HCT116 (cell line): ENCODE measurements at regions not wholly inside any gene's neighbourhood (a gene's known extent, or its start where the extent isn't known, plus 50 kb on each side); places are given as distances from the start of the nearest gene placed in this dataset.

Source experiments
- ATAC-seq: fragments of 200-7000 bp; cut with Tn5 transposase; 2 replicates; pipeline ENCODE4 v1.9.1; 2020; ENCODE audit warnings: mild to moderate bottlenecking, moderate library complexity
- BruUV-seq: library from RNA; stranded (reverse); fragments of 400-500 nt; replicated peaks from 2 replicates; lab custom pipeline; 2021; lab: Mats Ljungman, UMichigan
- CTCF ChIA-PET: fragments of 300-600 bp; sonication (Branson Sonifier 250); formaldehyde crosslinking; loops from one replicate; lab custom pipeline; 2021; ENCODE audit warnings: antibody characterized with exemption; lab: Charles Lee
- POLR2A ChIA-PET: fragments of 300-600, 350-600 bp; sonication (Branson Sonifier 250); formaldehyde crosslinking; loops from one replicate; lab custom pipeline; 2021; ENCODE audit warnings: antibody characterized with exemption; lab: Charles Lee
- RAD21 ChIA-PET, 2 experiments: fragments of 300-600 bp; sonication (Branson Sonifier 250); formaldehyde crosslinking; loops; one replicate each; lab custom pipeline; 2023; ENCODE audit warnings: low total read pairs in 2 of 2; ENCODE audit not compliant: uncharacterized antibody in 2 of 2, unreplicated experiment in 2 of 2, low non-redundant PET in 1 of 2; lab: Charles Lee
- DNase-seq: peaks from one replicate; pipeline ENCODE4 v3.0.0-alpha.2; 2010; ENCODE audit warnings: low read depth, low spot score
- H2AFZ ChIP-seq: fragments of 200-600 bp; shearing (Covaris generic), sonication (generic); 2 replicates; pipeline ENCODE4 v1.6.1; 2017; ENCODE audit warnings: low read depth, mixed run types, mixed read lengths, antibody characterized with exemption, low read length; ENCODE audit not compliant: poor library complexity, severe bottlenecking
- H3K27ac ChIP-seq: 2 replicates; pipeline ENCODE4 v1.5.1; 2012; ENCODE audit warnings: low read depth, low read length
- H3K27me3 ChIP-seq: fragments of 200-600 bp; sonication (generic); 2 replicates; pipeline ENCODE4 v1.6.1; 2016; ENCODE audit warnings: mixed run types, low read length, mixed read lengths; ENCODE audit not compliant: insufficient read depth
- H3K36me3 ChIP-seq, 2 experiments: fragments of 200-500 bp in 1 of 2; fragments of 200-600 bp in 1 of 2; sonication (Bioruptor generic) in 1 of 2; sonication (generic) in 1 of 2; 2 replicates each; pipeline versions ENCODE4 v1.5.1 to v1.6.1; 2014 to 2016; ENCODE audit warnings: low read length in 2 of 2, inconsistent platforms in 1 of 2, mixed read lengths in 1 of 2, mixed run types in 1 of 2; ENCODE audit not compliant: insufficient read depth in 2 of 2, control insufficient read depth in 1 of 2
- H3K4me1 ChIP-seq, 2 experiments: fragments of 200-600 bp in 1 of 2; sonication (generic) in 1 of 2; 2 replicates each; pipeline versions ENCODE4 v1.5.1 to v1.6.1; 2012 to 2017; ENCODE audit warnings: low read length in 2 of 2, inconsistent platforms in 1 of 2, mild to moderate bottlenecking in 1 of 2, mixed read lengths in 1 of 2, mixed run types in 1 of 2, moderate library complexity in 1 of 2; ENCODE audit not compliant: insufficient read depth in 2 of 2, control insufficient read depth in 1 of 2
- H3K4me2 ChIP-seq: fragments of 200-600 bp; sonication (generic); 2 replicates; pipeline ENCODE4 v1.6.1; 2017; ENCODE audit warnings: mixed run types, low read length, mixed read lengths
- H3K4me3 ChIP-seq, 2 experiments: fragments of 200-600 bp in 1 of 2; sonication (generic) in 1 of 2; replicated peaks in 1 of 2; 2 replicates each; pipeline ENCODE4 v1.5.1; 2011 to 2016; ENCODE audit warnings: low read length in 2 of 2, control low read depth in 1 of 2, low read depth in 1 of 2, mild to moderate bottlenecking in 1 of 2, mixed read lengths in 1 of 2, mixed run types in 1 of 2
- H3K79me2 ChIP-seq: fragments of 200-600 bp; sonication (generic); 2 replicates; pipeline ENCODE4 v1.6.1; 2017; ENCODE audit warnings: mild to moderate bottlenecking, mixed run types, low read length, moderate library complexity, mixed read lengths; ENCODE audit not compliant: insufficient read depth
- H3K9ac ChIP-seq: fragments of 200-600 bp; sonication (generic); 2 replicates; pipeline ENCODE4 v1.6.1; 2016; ENCODE audit warnings: low read length, mixed read lengths
- H3K9me2 ChIP-seq: fragments of 200-600 bp; sonication (generic), shearing (Covaris generic); 2 replicates; pipeline ENCODE4 v1.6.1; 2017; ENCODE audit warnings: mixed run types, mild to moderate bottlenecking, moderate library complexity; ENCODE audit not compliant: insufficient read depth
- H3K9me3 ChIP-seq, 2 experiments: fragments of 200-500 bp in 1 of 2; fragments of 200-600 bp in 1 of 2; sonication (Bioruptor generic) in 1 of 2; sonication (generic) in 1 of 2; 2 replicates each; pipeline ENCODE4 v1.6.1; 2014 to 2017; ENCODE audit warnings: low read length in 2 of 2, mixed read lengths in 2 of 2, inconsistent platforms in 1 of 2, low read depth in 1 of 2, mild to moderate bottlenecking in 1 of 2, mixed run types in 1 of 2, moderate library complexity in 1 of 2; ENCODE audit not compliant: control insufficient read depth in 1 of 2, insufficient read depth in 1 of 2
- H4K20me1 ChIP-seq: fragments of 200-600 bp; sonication (generic), shearing (Covaris generic); 2 replicates; pipeline ENCODE4 v1.6.1; 2017; ENCODE audit warnings: mixed run types, mild to moderate bottlenecking, moderate library complexity; ENCODE audit not compliant: insufficient read depth
- ATF3 ChIP-seq: IDR thresholded peaks from 2 replicates; pipeline ENCODE4 v1.6.1; 2012
- CBX3 ChIP-seq: IDR thresholded peaks from 2 replicates; pipeline ENCODE4 v1.6.1; 2012; ENCODE audit warnings: low read depth
- CEBPB ChIP-seq: IDR thresholded peaks from 2 replicates; pipeline ENCODE4 v1.6.1; 2012; ENCODE audit warnings: low read depth
- EGR1 ChIP-seq: IDR thresholded peaks from 2 replicates; pipeline ENCODE4 v1.6.1; 2012; ENCODE audit warnings: low read depth
- ELF1 ChIP-seq: IDR thresholded peaks from 2 replicates; pipeline ENCODE4 v1.6.1; 2012; ENCODE audit warnings: low read depth, borderline replicate concordance
- EZH2 ChIP-seq: fragments of 200-600 bp; sonication (generic); IDR thresholded peaks from 2 replicates; pipeline ENCODE4 v1.6.1; 2017; ENCODE audit warnings: antibody characterized with exemption, mixed run types
- EZH2phosphoT487 ChIP-seq: fragments of 200-600 bp; IDR thresholded peaks from 2 replicates; pipeline ENCODE4 v1.6.1; 2018; ENCODE audit warnings: antibody characterized with exemption, borderline replicate concordance
- JUND ChIP-seq: IDR thresholded peaks from 2 replicates; pipeline ENCODE4 v1.6.1; 2012
- POLR2A ChIP-seq: IDR thresholded peaks from 2 replicates; pipeline ENCODE4 v1.7.0; 2011; ENCODE audit warnings: borderline replicate concordance; ENCODE audit not compliant: insufficient read depth, insufficient read length; ENCODE audit errors: extremely low read depth
- REST ChIP-seq: IDR thresholded peaks from 2 replicates; pipeline ENCODE4 v1.6.1; 2012; ENCODE audit warnings: low read depth
- SIN3A ChIP-seq: IDR thresholded peaks from 2 replicates; pipeline ENCODE4 v1.6.1; 2012; ENCODE audit warnings: low read depth
- SP1 ChIP-seq: IDR thresholded peaks from 2 replicates; pipeline ENCODE4 v1.6.1; 2012; ENCODE audit warnings: low read depth
- SRF ChIP-seq: IDR thresholded peaks from 2 replicates; pipeline ENCODE4 v1.6.1; 2012; ENCODE audit warnings: low read depth
- TCF7L2 ChIP-seq: IDR thresholded peaks from 2 replicates; pipeline ENCODE4 v1.7.0; 2011; ENCODE audit warnings: borderline replicate concordance, inconsistent platforms; ENCODE audit not compliant: insufficient read depth, insufficient read length; ENCODE audit errors: extremely low read depth
- YY1 ChIP-seq: IDR thresholded peaks from 2 replicates; pipeline ENCODE4 v1.6.1; 2011; ENCODE audit warnings: low read length, low read depth, moderate library complexity, mild to moderate bottlenecking; ENCODE audit not compliant: insufficient replicate concordance; ENCODE audit errors: extremely low read depth
- ZBTB33 ChIP-seq: IDR thresholded peaks from 2 replicates; pipeline ENCODE4 v1.6.1; 2011; ENCODE audit warnings: mild to moderate bottlenecking, low read length, moderate library complexity; ENCODE audit not compliant: insufficient replicate concordance; ENCODE audit errors: extremely low read depth
- ZNF274 ChIP-seq: fragments of 200-500 bp; sonication (Bioruptor generic); IDR thresholded peaks from 2 replicates; pipeline ENCODE4 v1.6.1; 2014; ENCODE audit warnings: mild to moderate bottlenecking, low read depth, low read length, inconsistent platforms
- intact Hi-C: fragments of 100-400 bp; cut with micrococcal nuclease; formaldehyde crosslinking; loops from 2 replicates; pipeline ENCODE4 v1.10.0; 2022
- TF ChIP-seq, protein P1 (sequence below), 3 experiments: fragments of 200-600 bp in 1 of 3; sonication (generic) in 1 of 3; IDR thresholded peaks in 2 of 3; conservative IDR thresholded peaks in 1 of 3; 2 replicates each; pipeline ENCODE4 v1.5.1; 2012 to 2017; ENCODE audit warnings: low read depth in 2 of 3, low read length in 2 of 3, antibody characterized with exemption in 1 of 3, borderline replicate concordance in 1 of 3, control low read depth in 1 of 3, mild to moderate bottlenecking in 1 of 3, mixed read lengths in 1 of 3, mixed run types in 1 of 3, moderate library complexity in 1 of 3; ENCODE audit not compliant: insufficient read depth in 1 of 3
- TF ChIP-seq, protein P2 (sequence below): IDR thresholded peaks from 2 replicates; pipeline ENCODE4 v1.6.1; 2012

GRCh38 chr3:99481561-99481960, 156.8 kb upstream of the COL8A1 start:
- Histone ChIP-seq H2AFZ (no peak overlapping the region), H3K4me1 (no peaks in the 10 kb centered on the region), H3K27me3 (0 out of 2 replicates have a peak, but pooled peaks cover 12% of the 10 kb centered on the region), H3K36me3 (no peaks in the 10 kb centered on the region), H3K9me2 (no peaks in the 10 kb centered on the region), H3K4me2 (no peak overlapping the region), H3K79me2 (no peaks in the 10 kb centered on the region), H3K4me3 (no peak overlapping the region), H3K9ac (no peak overlapping the region), H3K27ac (no peak overlapping the region), H3K9me3 (0 out of 4 replicates have a peak, but pooled peaks cover 0 to 5% of the 10 kb centered on the region in 2 experiments), H4K20me1 (no peaks in the 10 kb centered on the region)
- DNase-seq (no peak), ATAC-seq (no peak)
- no TSS peak for BruUV-seq
- POLR2A ChIA-PET, result no interaction called here
- RAD21 ChIA-PET, result no interaction called here
- CTCF ChIA-PET, result no interaction called here
- TF ChIP-seq YY1 (no peak), ZNF274 (no peak), ELF1 (no peak), JUND (no peak), EZH2phosphoT487 (no peak), SP1 (no peak), EGR1 (no peak), ZBTB33 (no peak), CBX3 (no peak), SIN3A (no peak), CEBPB (no peak), EZH2 (no peak), TCF7L2 (no peak), POLR2A (no peak), SRF (no peak), REST (no peak), ATF3 (no peak)
- TF ChIP-seq, protein P1, sequence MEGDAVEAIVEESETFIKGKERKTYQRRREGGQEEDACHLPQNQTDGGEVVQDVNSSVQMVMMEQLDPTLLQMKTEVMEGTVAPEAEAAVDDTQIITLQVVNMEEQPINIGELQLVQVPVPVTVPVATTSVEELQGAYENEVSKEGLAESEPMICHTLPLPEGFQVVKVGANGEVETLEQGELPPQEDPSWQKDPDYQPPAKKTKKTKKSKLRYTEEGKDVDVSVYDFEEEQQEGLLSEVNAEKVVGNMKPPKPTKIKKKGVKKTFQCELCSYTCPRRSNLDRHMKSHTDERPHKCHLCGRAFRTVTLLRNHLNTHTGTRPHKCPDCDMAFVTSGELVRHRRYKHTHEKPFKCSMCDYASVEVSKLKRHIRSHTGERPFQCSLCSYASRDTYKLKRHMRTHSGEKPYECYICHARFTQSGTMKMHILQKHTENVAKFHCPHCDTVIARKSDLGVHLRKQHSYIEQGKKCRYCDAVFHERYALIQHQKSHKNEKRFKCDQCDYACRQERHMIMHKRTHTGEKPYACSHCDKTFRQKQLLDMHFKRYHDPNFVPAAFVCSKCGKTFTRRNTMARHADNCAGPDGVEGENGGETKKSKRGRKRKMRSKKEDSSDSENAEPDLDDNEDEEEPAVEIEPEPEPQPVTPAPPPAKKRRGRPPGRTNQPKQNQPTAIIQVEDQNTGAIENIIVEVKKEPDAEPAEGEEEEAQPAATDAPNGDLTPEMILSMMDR (IDR thresholded peaks at IDR 0.05 in 2 of 3, conservative IDR thresholded peaks at IDR 0.05 in 1 of 3; ENCODE audit: borderline replicate concordance in 1 of 3, insufficient read depth in 1 of 3, low read depth in 2 of 3, low read length in 2 of 3), result no peak
- TF ChIP-seq, protein P2, sequence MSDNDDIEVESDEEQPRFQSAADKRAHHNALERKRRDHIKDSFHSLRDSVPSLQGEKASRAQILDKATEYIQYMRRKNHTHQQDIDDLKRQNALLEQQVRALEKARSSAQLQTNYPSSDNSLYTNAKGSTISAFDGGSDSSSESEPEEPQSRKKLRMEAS, result no peak
- intact Hi-C loops, result no loop called here
